ENCODE measurements at regions not wholly inside any gene's neighbourhood (a gene's known extent, or its start where the extent isn't known, plus 50 kb on each side); places are given as distances from the start of the nearest gene placed in this dataset.

DNA sequence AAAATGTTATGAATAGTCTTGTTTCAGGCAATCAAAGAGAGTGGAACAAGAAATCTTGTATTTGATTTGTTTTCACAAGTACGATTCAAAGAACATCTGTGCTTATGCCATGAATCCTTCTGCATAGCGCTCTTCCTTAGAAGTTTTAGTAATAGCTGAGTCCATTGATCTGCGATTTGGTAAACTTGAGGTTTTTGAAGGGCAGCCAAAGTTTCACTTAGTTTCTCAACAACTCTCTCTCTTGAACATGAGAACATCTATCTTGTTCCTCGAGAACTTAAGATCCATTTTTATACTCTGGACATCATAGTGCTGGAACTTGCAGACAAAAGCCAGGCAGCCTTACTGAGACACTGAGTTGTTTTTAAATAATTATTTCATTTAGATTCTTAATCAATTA, 96.2 kb upstream of the USP15 start:
- TF ChIP-seq TCF7 (CRISPR knock-in tag; IDR thresholded peaks at IDR 0.05; ENCODE audit: low read depth) (no peak), ATF3 (CRISPR knock-in tag; conservative IDR thresholded peaks at IDR 0.05) (no peak), ZNF317 (CRISPR knock-in tag; IDR thresholded peaks at IDR 0.05; ENCODE audit: borderline replicate concordance, low read depth) (no peak), FOXJ3 (CRISPR knock-in tag; IDR thresholded peaks at IDR 0.05; ENCODE audit: borderline replicate concordance) (no peak), CTCF (IDR thresholded peaks at IDR 0.05) (no peak), NR3C1 (CRISPR knock-in tag; conservative IDR thresholded peaks at IDR 0.05; ENCODE audit: low read depth) (no peak)
